GM12878 (cell line): ENCODE measurements at regions not wholly inside any gene's neighbourhood (a gene's known extent, or its start where the extent isn't known, plus 50 kb on each side); places are given as distances from the start of the nearest gene placed in this dataset.

Experiments
- ATAC-seq: fragments of 200-7000 bp; cut with Tn5 transposase; 3 replicates; pipeline ENCODE4 v1.9.1; 2020; ENCODE audit warnings: mild to moderate bottlenecking, moderate library complexity
- BruUV-seq: library from RNA; stranded (reverse); fragments of 400-500 nt; replicated peaks from 2 replicates; lab custom pipeline; 2021; lab: Mats Ljungman, UMichigan
- CTCF ChIA-PET: fragments of 300-600 bp; sonication (Branson Sonifier 250); formaldehyde crosslinking; extraction: SDS; loops from one replicate; lab custom pipeline; 2021; ENCODE audit warnings: inconsistent platforms; lab: Yijun Ruan, JAX
- POLR2A ChIA-PET: fragments of 350-600 bp; formaldehyde crosslinking; extraction: SDS; loops from one replicate; lab custom pipeline; 2021; ENCODE audit warnings: inconsistent platforms; lab: Charles Lee
- RAD21 ChIA-PET: fragments of 300-600 bp; sonication (Branson Sonifier 250); formaldehyde crosslinking; loops from one replicate; lab custom pipeline; 2023; ENCODE audit warnings: antibody characterized with exemption; ENCODE audit not compliant: unreplicated experiment; lab: Charles Lee
- SMC1A ChIA-PET: fragments of 300-600 bp; sonication (Branson Sonifier 250); formaldehyde crosslinking; loops from one replicate; lab custom pipeline; 2023; ENCODE audit not compliant: unreplicated experiment, uncharacterized antibody; lab: Charles Lee
- DNase-seq: peaks from one replicate; pipeline ENCODE4 v3.0.0-alpha.2; 2011; ENCODE audit warnings: low read depth, low spot score
- FAIRE-seq: peaks from 3 replicates; lab custom pipeline; 2011; peaks lifted over from hg19 to GRCh38; lab: Jason Lieb, UNC
- H2AFZ ChIP-seq: 2 replicates; pipeline ENCODE4 v1.6.0; 2011; ENCODE audit warnings: low read depth, low read length, control low read depth; ENCODE audit not compliant: control insufficient read depth
- H3K27ac ChIP-seq: 2 replicates; pipeline ENCODE4 v1.5.1; 2011; ENCODE audit warnings: control low read depth; ENCODE audit not compliant: control insufficient read depth, insufficient read depth
- H3K27me3 ChIP-seq, 2 experiments: replicated peaks in 1 of 2; 2 replicates each; pipeline versions ENCODE4 v1.6.0 to v1.6.1; 2011; ENCODE audit warnings: low read length in 1 of 2; ENCODE audit not compliant: control insufficient read depth in 2 of 2, insufficient read depth in 2 of 2
- H3K36me3 ChIP-seq, 2 experiments: 2 replicates each; pipeline ENCODE4 v1.5.1; 2011; ENCODE audit warnings: low read length in 1 of 2; ENCODE audit not compliant: control insufficient read depth in 2 of 2, insufficient read depth in 2 of 2
- H3K4me1 ChIP-seq: 2 replicates; pipeline ENCODE4 v1.6.1; 2011; ENCODE audit warnings: mild to moderate bottlenecking, low read length, moderate library complexity, mixed read lengths; ENCODE audit not compliant: control insufficient read depth, insufficient read depth
- H3K4me2 ChIP-seq: 2 replicates; pipeline ENCODE4 v1.6.0; 2011; ENCODE audit warnings: control low read depth; ENCODE audit not compliant: control insufficient read depth, insufficient read depth
- H3K4me3 ChIP-seq: fragments of 200-600 bp; sonication (generic); 2 replicates; pipeline ENCODE4 v1.5.1; 2016
- H3K79me2 ChIP-seq: 2 replicates; pipeline ENCODE4 v1.6.0; 2011; ENCODE audit warnings: low read length; ENCODE audit not compliant: control insufficient read depth, insufficient read depth
- H3K9ac ChIP-seq: 2 replicates; pipeline ENCODE4 v1.8.0; 2011; ENCODE audit warnings: low read length, control low read depth, mixed read lengths; ENCODE audit not compliant: control insufficient read depth, insufficient read depth
- H3K9me3 ChIP-seq: replicated peaks from 3 replicates; pipeline ENCODE4 v1.5.1; 2011; ENCODE audit warnings: mild to moderate bottlenecking, low read length; ENCODE audit not compliant: control insufficient read depth, insufficient read depth
- H4K20me1 ChIP-seq: 2 replicates; pipeline ENCODE4 v1.6.0; 2011; ENCODE audit not compliant: control insufficient read depth, insufficient read depth
- ATF7 ChIP-seq: fragments of 450-650 bp; IDR thresholded peaks from 2 replicates; pipeline ENCODE4 v1.6.1; 2016; ENCODE audit warnings: low read depth, mild to moderate bottlenecking
- CEBPZ ChIP-seq: fragments of 150-350 bp; IDR thresholded peaks from 2 replicates; pipeline ENCODE4 v1.6.1; 2016; ENCODE audit warnings: low read depth, low read length
- LARP7 ChIP-seq: fragments of 450-650 bp; IDR thresholded peaks from 2 replicates; pipeline ENCODE4 v1.6.1; 2017; ENCODE audit warnings: mild to moderate bottlenecking
- MYC ChIP-seq: IDR thresholded peaks from 2 replicates; pipeline ENCODE4 v1.6.1; 2011; ENCODE audit warnings: mild to moderate bottlenecking, low read length, moderate library complexity, inconsistent platforms; ENCODE audit not compliant: insufficient read depth, insufficient replicate concordance, insufficient read length, severe bottlenecking
- RAD21 ChIP-seq: IDR thresholded peaks from 2 replicates; pipeline ENCODE4 v1.6.1; 2011; ENCODE audit warnings: mild to moderate bottlenecking, low read depth, low read length, moderate library complexity; ENCODE audit not compliant: insufficient read depth
- SUPT20H ChIP-seq: IDR thresholded peaks from 2 replicates; pipeline ENCODE4 v1.6.1; 2011; ENCODE audit warnings: low read depth, mild to moderate bottlenecking, low read length, moderate library complexity, borderline replicate concordance; ENCODE audit not compliant: control insufficient read depth
- USF1 ChIP-seq: IDR thresholded peaks from 2 replicates; pipeline ENCODE4 v1.6.1; 2011; ENCODE audit warnings: borderline replicate concordance, low read depth, mild to moderate bottlenecking, moderate library complexity, mixed read lengths, low read length; ENCODE audit not compliant: insufficient read depth; ENCODE audit errors: extremely low read length
- YBX1 ChIP-seq: fragments of 450-650 bp; IDR thresholded peaks from 2 replicates; pipeline ENCODE4 v1.6.1; 2016; ENCODE audit warnings: antibody characterized with exemption
- ZNF24 ChIP-seq: fragments of 450-650 bp; IDR thresholded peaks from 2 replicates; pipeline ENCODE4 v1.6.1; 2017; ENCODE audit warnings: antibody characterized with exemption, mild to moderate bottlenecking
- WGBS: methylation state at CpG from one replicate; pipeline ENCODE4 v1.1.6; 2016; ENCODE audit warnings: low lambda C conversion rate; ENCODE audit not compliant: insufficient replicate concordance, insufficient coverage; ENCODE audit errors: missing lambda C conversion rate; 5-methylcytosine and 5-hydroxymethylcytosine counted together
- in situ Hi-C: fragments of 300-500 bp; cut with MboI; formaldehyde crosslinking; loops from 9 replicates; pipeline ENCODE4 v1.14.3; 2018; ENCODE audit warnings: mixed read lengths
- intact Hi-C: fragments of 100-400 bp; cut with micrococcal nuclease; formaldehyde crosslinking; loops from one replicate; pipeline ENCODE4 v1.14.2; 2022; ENCODE audit not compliant: unreplicated experiment
- TF ChIP-seq, protein P1 (sequence below): fragments of 450-650 bp; IDR thresholded peaks from 2 replicates; pipeline ENCODE4 v1.6.1; 2016; ENCODE audit warnings: mild to moderate bottlenecking
- TF ChIP-seq, protein P2 (sequence below): fragments of 450-650 bp; IDR thresholded peaks from 2 replicates; pipeline ENCODE4 v1.6.1; 2017; ENCODE audit warnings: mild to moderate bottlenecking, moderate library complexity

DNA sequence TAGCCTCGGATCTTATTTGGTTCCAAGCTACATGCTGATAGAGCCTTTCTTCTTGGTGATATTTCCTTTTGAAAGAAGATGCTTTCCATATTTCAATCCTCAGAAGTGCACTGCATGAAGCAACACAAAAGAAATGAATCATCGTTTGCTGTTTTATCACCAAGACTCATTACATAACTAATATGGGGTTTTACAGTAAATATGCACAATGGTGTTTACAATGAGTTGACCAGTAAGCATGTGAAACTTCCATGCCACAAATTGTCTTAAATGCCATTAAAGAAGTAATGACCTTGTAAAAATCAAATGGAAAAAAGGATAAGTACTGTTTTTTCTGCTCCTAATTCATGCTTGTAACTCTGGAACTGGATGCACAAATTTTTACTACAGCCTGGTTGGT is 1017.0 kb upstream of the GHITM start (continued):
- TF ChIP-seq CEBPZ = no peak
- TF ChIP-seq, protein P1, sequence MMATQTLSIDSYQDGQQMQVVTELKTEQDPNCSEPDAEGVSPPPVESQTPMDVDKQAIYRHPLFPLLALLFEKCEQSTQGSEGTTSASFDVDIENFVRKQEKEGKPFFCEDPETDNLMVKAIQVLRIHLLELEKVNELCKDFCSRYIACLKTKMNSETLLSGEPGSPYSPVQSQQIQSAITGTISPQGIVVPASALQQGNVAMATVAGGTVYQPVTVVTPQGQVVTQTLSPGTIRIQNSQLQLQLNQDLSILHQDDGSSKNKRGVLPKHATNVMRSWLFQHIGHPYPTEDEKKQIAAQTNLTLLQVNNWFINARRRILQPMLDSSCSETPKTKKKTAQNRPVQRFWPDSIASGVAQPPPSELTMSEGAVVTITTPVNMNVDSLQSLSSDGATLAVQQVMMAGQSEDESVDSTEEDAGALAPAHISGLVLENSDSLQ = no peak
- TF ChIP-seq, all 136 proteins: peak for 0

DNA sequence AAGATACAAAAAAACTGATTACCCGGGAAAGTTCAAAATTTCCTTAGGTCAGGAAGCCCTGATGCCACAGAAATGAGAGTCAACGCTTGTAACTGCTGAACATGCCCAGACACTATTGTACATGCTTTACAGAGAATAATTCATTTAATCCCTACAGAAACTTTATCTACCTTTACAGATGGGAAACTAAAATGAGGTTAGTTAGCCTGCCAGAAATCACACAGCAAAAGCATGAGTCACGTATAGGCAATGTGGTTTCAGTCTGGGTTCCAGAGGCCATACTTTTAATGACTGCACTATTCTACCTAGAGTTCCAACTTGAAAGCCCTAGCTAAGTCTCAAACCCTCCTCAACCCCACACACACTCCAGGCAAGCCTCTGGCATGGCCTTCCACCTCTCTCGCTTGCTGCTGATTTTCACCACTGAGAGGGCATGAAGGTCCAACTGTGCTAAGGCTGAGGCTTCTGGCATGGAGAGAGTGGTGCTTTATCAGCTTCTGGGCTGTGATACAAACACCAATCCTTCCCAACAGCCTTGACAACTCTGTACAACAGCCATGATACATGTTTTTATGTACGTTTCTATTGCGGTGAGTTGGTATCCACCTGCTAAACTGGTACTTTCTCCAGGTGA is 1011.2 kb upstream of the GHITM start:
- FAIRE-seq = no peak
- WGBS = 69% methylated on average over 6 of the region's 6 CpGs
- Histone ChIP-seq H3K4me3 (no peak overlapping the region), H3K4me2 (no peak overlapping the region), H3K4me1 (no peaks in the 10 kb centered on the region), H3K36me3 (no peaks in the 10 kb centered on the region), H3K9ac (no peak overlapping the region), H4K20me1 (no peaks in the 10 kb centered on the region), H2AFZ (no peak overlapping the region), H3K79me2 (no peaks in the 10 kb centered on the region), H3K27me3 (no peaks in the 10 kb centered on the region), H3K27ac (no peak overlapping the region), H3K9me3 (no peaks in the 10 kb centered on the region)
- ChIA-PET RAD21 (no interaction called here), SMC1A (no interaction called here), CTCF (no interaction called here), POLR2A (no interaction called here)
- TF ChIP-seq YBX1 (no peak), LARP7 (no peak), RAD21 (no peak), SUPT20H (no peak), ZNF24 (no peak), USF1 (no peak), ATF7 (no peak), MYC (no peak)
- TF ChIP-seq, protein P2, sequence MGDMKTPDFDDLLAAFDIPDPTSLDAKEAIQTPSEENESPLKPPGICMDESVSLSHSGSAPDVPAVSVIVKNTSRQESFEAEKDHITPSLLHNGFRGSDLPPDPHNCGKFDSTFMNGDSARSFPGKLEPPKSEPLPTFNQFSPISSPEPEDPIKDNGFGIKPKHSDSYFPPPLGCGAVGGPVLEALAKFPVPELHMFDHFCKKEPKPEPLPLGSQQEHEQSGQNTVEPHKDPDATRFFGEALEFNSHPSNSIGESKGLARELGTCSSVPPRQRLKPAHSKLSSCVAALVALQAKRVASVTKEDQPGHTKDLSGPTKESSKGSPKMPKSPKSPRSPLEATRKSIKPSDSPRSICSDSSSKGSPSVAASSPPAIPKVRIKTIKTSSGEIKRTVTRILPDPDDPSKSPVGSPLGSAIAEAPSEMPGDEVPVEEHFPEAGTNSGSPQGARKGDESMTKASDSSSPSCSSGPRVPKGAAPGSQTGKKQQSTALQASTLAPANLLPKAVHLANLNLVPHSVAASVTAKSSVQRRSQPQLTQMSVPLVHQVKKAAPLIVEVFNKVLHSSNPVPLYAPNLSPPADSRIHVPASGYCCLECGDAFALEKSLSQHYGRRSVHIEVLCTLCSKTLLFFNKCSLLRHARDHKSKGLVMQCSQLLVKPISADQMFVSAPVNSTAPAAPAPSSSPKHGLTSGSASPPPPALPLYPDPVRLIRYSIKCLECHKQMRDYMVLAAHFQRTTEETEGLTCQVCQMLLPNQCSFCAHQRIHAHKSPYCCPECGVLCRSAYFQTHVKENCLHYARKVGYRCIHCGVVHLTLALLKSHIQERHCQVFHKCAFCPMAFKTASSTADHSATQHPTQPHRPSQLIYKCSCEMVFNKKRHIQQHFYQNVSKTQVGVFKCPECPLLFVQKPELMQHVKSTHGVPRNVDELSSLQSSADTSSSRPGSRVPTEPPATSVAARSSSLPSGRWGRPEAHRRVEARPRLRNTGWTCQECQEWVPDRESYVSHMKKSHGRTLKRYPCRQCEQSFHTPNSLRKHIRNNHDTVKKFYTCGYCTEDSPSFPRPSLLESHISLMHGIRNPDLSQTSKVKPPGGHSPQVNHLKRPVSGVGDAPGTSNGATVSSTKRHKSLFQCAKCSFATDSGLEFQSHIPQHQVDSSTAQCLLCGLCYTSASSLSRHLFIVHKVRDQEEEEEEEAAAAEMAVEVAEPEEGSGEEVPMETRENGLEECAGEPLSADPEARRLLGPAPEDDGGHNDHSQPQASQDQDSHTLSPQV = no peak
- intact Hi-C loops (no loop called here), in situ Hi-C loops (no loop called here)
- BruUV-seq = no TSS peak
- no peak for DNase-seq
- peak; percentile 30; the same call in 2 of the 3 replicates for ATAC-seq
